Trophoblast cell (in vitro differentiated cells and primary cell): ENCODE measurements at regions not wholly inside any gene's neighbourhood (a gene's known extent, or its start where the extent isn't known, plus 50 kb on each side); places are given as distances from the start of the nearest gene placed in this dataset.

Experiments
- DNase-seq, 2 donors: peaks; one replicate each; pipeline ENCODE4 v3.0.0-alpha.2; 2016
- H2AFZ ChIP-seq: 2 replicates; pipeline ENCODE4 v1.6.1; 2013; ENCODE audit warnings: low read length, moderate library complexity, mild to moderate bottlenecking; ENCODE audit not compliant: insufficient read depth, poor library complexity
- H2AK5ac ChIP-seq: 2 replicates; pipeline ENCODE4 v1.6.1; 2013; ENCODE audit warnings: mild to moderate bottlenecking, low read length
- H2BK120ac ChIP-seq: 2 replicates; pipeline ENCODE4 v1.6.1; 2013; ENCODE audit warnings: low read length, mild to moderate bottlenecking, moderate library complexity; ENCODE audit not compliant: insufficient read depth, poor library complexity
- H2BK12ac ChIP-seq: 2 replicates; pipeline ENCODE4 v1.6.1; 2013; ENCODE audit warnings: mild to moderate bottlenecking, low read length, moderate library complexity
- H2BK5ac ChIP-seq: 2 replicates; pipeline ENCODE4 v1.6.1; 2013; ENCODE audit warnings: low read length, low read depth, moderate library complexity, mild to moderate bottlenecking; ENCODE audit not compliant: poor library complexity
- H3K14ac ChIP-seq: 2 replicates; pipeline ENCODE4 v1.6.1; 2013; ENCODE audit warnings: mild to moderate bottlenecking, low read length
- H3K18ac ChIP-seq: 2 replicates; pipeline ENCODE4 v1.6.1; 2013; ENCODE audit warnings: mild to moderate bottlenecking, low read length
- H3K23ac ChIP-seq: 2 replicates; pipeline ENCODE4 v1.6.1; 2013; ENCODE audit warnings: low read length
- H3K27ac ChIP-seq: 2 replicates; pipeline ENCODE4 v1.5.1; 2013; ENCODE audit warnings: low read depth, mild to moderate bottlenecking, inconsistent platforms, low read length, moderate library complexity
- H3K27me3 ChIP-seq: 2 replicates; pipeline ENCODE4 v1.6.1; 2013; ENCODE audit warnings: inconsistent platforms, mild to moderate bottlenecking, low read length, moderate library complexity; ENCODE audit not compliant: insufficient read depth
- H3K36me3 ChIP-seq, 2 experiments: 1 replicate in 1 of 2; 2 replicates in 1 of 2; pipeline ENCODE4 v1.6.1; 2013; ENCODE audit warnings: low read length in 2 of 2, mild to moderate bottlenecking in 2 of 2, moderate library complexity in 1 of 2; ENCODE audit not compliant: insufficient read depth in 2 of 2, control insufficient read depth in 1 of 2
- H3K4ac ChIP-seq: 2 replicates; pipeline ENCODE4 v1.6.1; 2013; ENCODE audit warnings: low read depth, mild to moderate bottlenecking, low read length, moderate library complexity
- H3K4me1 ChIP-seq, 2 experiments: 1 replicate in 1 of 2; 2 replicates in 1 of 2; pipeline ENCODE4 v1.6.1; 2013; ENCODE audit warnings: low read length in 2 of 2, mild to moderate bottlenecking in 2 of 2, moderate library complexity in 1 of 2; ENCODE audit not compliant: insufficient read depth in 2 of 2, control insufficient read depth in 1 of 2
- H3K4me2 ChIP-seq: 2 replicates; pipeline ENCODE4 v1.6.1; 2013; ENCODE audit warnings: inconsistent platforms, mild to moderate bottlenecking, low read length, moderate library complexity
- H3K4me3 ChIP-seq: 2 replicates; pipeline ENCODE4 v1.5.1; 2013; ENCODE audit warnings: mild to moderate bottlenecking, low read depth, low read length, inconsistent platforms
- H3K79me1 ChIP-seq: one replicate; pipeline ENCODE4 v1.6.1; 2013; ENCODE audit warnings: low read length
- H3K79me2 ChIP-seq: 2 replicates; pipeline ENCODE4 v1.6.1; 2013; ENCODE audit warnings: low read length, mild to moderate bottlenecking; ENCODE audit not compliant: control insufficient read depth, insufficient read depth, poor library complexity
- H3K9ac ChIP-seq: 2 replicates; pipeline ENCODE4 v1.6.1; 2013; ENCODE audit warnings: mild to moderate bottlenecking, low read length
- H3K9me3 ChIP-seq: 2 replicates; pipeline ENCODE4 v1.6.1; 2013; ENCODE audit warnings: low read depth, mild to moderate bottlenecking, control low read depth, inconsistent platforms, low read length; ENCODE audit not compliant: insufficient read depth
- H4K12ac ChIP-seq: 2 replicates; pipeline ENCODE4 v1.6.1; 2013; ENCODE audit warnings: low read depth, mild to moderate bottlenecking, low read length, moderate library complexity
- H4K8ac ChIP-seq: 2 replicates; pipeline ENCODE4 v1.6.1; 2013; ENCODE audit warnings: low read depth, mild to moderate bottlenecking, low read length, moderate library complexity
- H4K91ac ChIP-seq: one replicate; pipeline ENCODE4 v1.6.1; 2013; ENCODE audit warnings: low read depth, mild to moderate bottlenecking, low read length, moderate library complexity
- WGBS: extraction: QIAGEN DNeasy Blood & Tissue Kit; methylation state at CpG from one replicate; pipeline ENCODE4 v1.1.7; 2013; ENCODE audit warnings: missing lambda C conversion rate; ENCODE audit not compliant: insufficient read length, insufficient coverage; ENCODE audit errors: extremely low coverage; 5-methylcytosine and 5-hydroxymethylcytosine counted together

- no peak overlapping the region for H4K91ac ChIP-seq
- H3K27ac ChIP-seq, result no peak overlapping the region
- H4K8ac ChIP-seq, result no peak overlapping the region
- no peaks in the 10 kb centered on the region for H3K79me2 ChIP-seq
- H3K4ac ChIP-seq, result no peak overlapping the region
- H3K14ac ChIP-seq, result no peak overlapping the region
- no peak overlapping the region for H3K4me2 ChIP-seq
- H3K36me3 ChIP-seq, result no peaks in the 10 kb centered on the region
- H3K23ac ChIP-seq, result no peak overlapping the region
- no peaks in the 10 kb centered on the region for H3K27me3 ChIP-seq
- no peak overlapping the region for H3K18ac ChIP-seq
- no peak overlapping the region for H3K9ac ChIP-seq
- no peak overlapping the region for H3K4me3 ChIP-seq
- no peak overlapping the region for H2AK5ac ChIP-seq
- H3K9me3 ChIP-seq, result no peaks in the 10 kb centered on the region
- H2AFZ ChIP-seq, result no peak overlapping the region
- no peak overlapping the region for H2BK12ac ChIP-seq
- WGBS, result no CpG with 5 or more reads among the region's 2 CpGs
- DNase-seq, result peak in 1 of 2 donors; percentile 53
- no peaks in the 10 kb centered on the region for H3K79me1 ChIP-seq
- no peak overlapping the region for H2BK120ac ChIP-seq
- H4K12ac ChIP-seq, result no peak overlapping the region
- no peak overlapping the region for H2BK5ac ChIP-seq
- no peaks in the 10 kb centered on the region for H3K4me1 ChIP-seq
These were observed 460.2 kb upstream of the ACVR2A start for GRCh38 chr2:147384659-147385058.

DNA sequence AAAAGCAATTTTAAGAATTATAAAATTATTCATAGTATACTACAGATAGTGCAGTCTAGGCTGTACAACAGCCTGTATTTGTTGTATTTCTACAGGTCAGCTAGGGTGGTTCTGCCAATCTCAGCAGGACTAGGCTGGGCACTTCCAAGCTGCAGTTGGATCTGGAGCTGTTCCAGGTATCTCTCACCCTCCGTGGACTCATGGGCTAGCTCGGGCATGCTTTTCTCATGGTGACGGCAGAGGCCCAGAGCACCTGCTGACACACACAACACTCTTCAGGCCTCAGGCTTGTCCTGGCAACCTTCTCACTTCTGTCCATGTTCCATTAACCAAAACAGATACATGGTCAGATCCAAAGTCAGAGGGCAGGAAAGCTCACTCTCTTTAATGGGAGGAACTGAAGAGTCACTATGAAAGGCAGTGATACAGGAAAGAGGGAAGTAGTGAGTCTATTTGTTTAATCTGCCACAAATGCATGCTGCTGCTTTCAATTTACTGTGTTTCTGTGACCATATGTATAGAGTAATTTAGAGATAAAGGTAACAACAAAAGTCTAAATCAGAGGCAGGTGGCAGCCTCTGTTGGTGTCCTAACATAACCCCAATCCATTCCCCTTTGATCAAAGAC lies 462.4 kb upstream of the ACVR2A start:
- Histone ChIP-seq H3K23ac (no peak overlapping the region), H3K27ac (no peak overlapping the region), H3K4ac (no peak overlapping the region), H3K9me3 (no peaks in the 10 kb centered on the region), H4K12ac (no peak overlapping the region), H3K36me3 (no peaks in the 10 kb centered on the region), H3K79me2 (no peaks in the 10 kb centered on the region), H2BK12ac (no peak overlapping the region), H2AK5ac (no peak overlapping the region), H2BK5ac (no peak overlapping the region), H3K4me1 (no peaks in the 10 kb centered on the region), H3K79me1 (no peaks in the 10 kb centered on the region), H3K4me3 (no peak overlapping the region), H3K9ac (no peak overlapping the region), H3K18ac (no peak overlapping the region), H3K14ac (no peak overlapping the region), H4K8ac (no peak overlapping the region), H3K27me3 (no peaks in the 10 kb centered on the region), H2AFZ (no peak overlapping the region), H4K91ac (no peak overlapping the region), H3K4me2 (no peak overlapping the region), H2BK120ac (no peak overlapping the region)
- no CpG with 5 or more reads among the region's 3 CpGs for WGBS
- DNase-seq, result no peak

- H2BK12ac ChIP-seq, result no peak overlapping the region
- no peak overlapping the region for H2AFZ ChIP-seq
- H4K8ac ChIP-seq, result no peak overlapping the region
- H3K23ac ChIP-seq, result no peak overlapping the region
- H3K4ac ChIP-seq, result no peak overlapping the region
- no peaks in the 10 kb centered on the region for H3K4me1 ChIP-seq
- no peak overlapping the region for H2AK5ac ChIP-seq
- no peak overlapping the region for H3K18ac ChIP-seq
- no peak overlapping the region for H2BK5ac ChIP-seq
- no peak overlapping the region for H3K4me3 ChIP-seq
- H3K79me2 ChIP-seq, result no peaks in the 10 kb centered on the region
- no peak overlapping the region for H3K27ac ChIP-seq
- H3K14ac ChIP-seq, result no peak overlapping the region
- no CpG with 5 or more reads among the region's 1 CpG for WGBS
- H3K36me3 ChIP-seq, result no peaks in the 10 kb centered on the region
- H2BK120ac ChIP-seq, result no peak overlapping the region
- H3K79me1 ChIP-seq, result no peaks in the 10 kb centered on the region
- H3K9me3 ChIP-seq, result no peaks in the 10 kb centered on the region
- H3K9ac ChIP-seq, result no peak overlapping the region
- no peak overlapping the region for H3K4me2 ChIP-seq
- H4K91ac ChIP-seq, result no peak overlapping the region
- DNase-seq, result no peak
- no peak overlapping the region for H4K12ac ChIP-seq
- no peaks in the 10 kb centered on the region for H3K27me3 ChIP-seq
These were observed 466.4 kb upstream of the ACVR2A start for GRCh38 chr2:147378403-147378802.

DNA sequence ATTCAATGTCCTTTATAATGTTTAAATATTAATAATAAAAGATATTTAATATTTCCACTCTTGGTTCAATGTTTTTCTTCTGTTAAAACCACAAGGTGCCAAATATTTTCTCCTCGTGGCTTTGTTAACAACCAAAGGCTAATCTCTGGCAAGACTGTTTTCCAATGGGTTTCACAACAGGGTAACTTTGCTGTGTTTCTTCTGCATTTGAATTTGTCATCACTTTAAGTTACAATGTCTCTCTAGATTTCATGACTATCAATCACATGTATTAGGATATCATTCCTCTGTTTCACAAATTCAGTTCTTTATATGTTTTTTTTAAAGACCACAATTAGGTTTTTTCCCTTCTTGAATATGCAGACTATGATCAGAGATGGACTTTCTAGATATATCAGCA lies 469.8 kb upstream of the ACVR2A start:
- DNase-seq, result no peak
- Histone ChIP-seq H2BK5ac (no peak overlapping the region), H4K91ac (no peak overlapping the region), H4K12ac (no peak overlapping the region), H3K27ac (no peak overlapping the region), H3K14ac (no peak overlapping the region), H3K9me3 (no peaks in the 10 kb centered on the region), H3K27me3 (no peaks in the 10 kb centered on the region), H3K4me1 (no peaks in the 10 kb centered on the region), H3K23ac (no peak overlapping the region), H3K18ac (no peak overlapping the region), H3K4me2 (no peak overlapping the region), H2BK120ac (no peak overlapping the region), H3K79me2 (no peaks in the 10 kb centered on the region), H2AK5ac (no peak overlapping the region), H3K9ac (no peak overlapping the region), H4K8ac (no peak overlapping the region), H2AFZ (no peak overlapping the region), H3K79me1 (no peaks in the 10 kb centered on the region), H3K4ac (no peak overlapping the region), H3K36me3 (no peaks in the 10 kb centered on the region), H2BK12ac (no peak overlapping the region), H3K4me3 (no peak overlapping the region)
- WGBS, result no CpG with 5 or more reads among the region's 1 CpG
